Right lobe of liver (tissue), 4 donors: ENCODE measurements at regions not wholly inside any gene's neighbourhood (a gene's known extent, or its start where the extent isn't known, plus 50 kb on each side); places are given as distances from the start of the nearest gene placed in this dataset.

ENCODE experiments used
- POLR2A ChIP-seq: fragments of 450-650 bp; IDR thresholded peaks from one replicate; pipeline ENCODE4 v1.6.1; 2017; ENCODE audit warnings: antibody characterized with exemption, mild to moderate bottlenecking
- TF ChIP-seq, protein P1 (sequence below), 4 donors: fragments of 200-600 bp in 3 of 4; fragments of 450-650 bp in 1 of 4; IDR thresholded peaks; one replicate each; pipeline versions ENCODE4 v1.5.1 to v1.8.0; 2016 to 2022; ENCODE audit warnings: antibody characterized with exemption in 4 of 4, mild to moderate bottlenecking in 2 of 4
- donor health status: DM: no; HTN: no; CAD: no.
- donor health status: DM: no; HTN: no; CAD: no.
- donor health status: DM: no; HTN: yes; CAD: no.

DNA sequence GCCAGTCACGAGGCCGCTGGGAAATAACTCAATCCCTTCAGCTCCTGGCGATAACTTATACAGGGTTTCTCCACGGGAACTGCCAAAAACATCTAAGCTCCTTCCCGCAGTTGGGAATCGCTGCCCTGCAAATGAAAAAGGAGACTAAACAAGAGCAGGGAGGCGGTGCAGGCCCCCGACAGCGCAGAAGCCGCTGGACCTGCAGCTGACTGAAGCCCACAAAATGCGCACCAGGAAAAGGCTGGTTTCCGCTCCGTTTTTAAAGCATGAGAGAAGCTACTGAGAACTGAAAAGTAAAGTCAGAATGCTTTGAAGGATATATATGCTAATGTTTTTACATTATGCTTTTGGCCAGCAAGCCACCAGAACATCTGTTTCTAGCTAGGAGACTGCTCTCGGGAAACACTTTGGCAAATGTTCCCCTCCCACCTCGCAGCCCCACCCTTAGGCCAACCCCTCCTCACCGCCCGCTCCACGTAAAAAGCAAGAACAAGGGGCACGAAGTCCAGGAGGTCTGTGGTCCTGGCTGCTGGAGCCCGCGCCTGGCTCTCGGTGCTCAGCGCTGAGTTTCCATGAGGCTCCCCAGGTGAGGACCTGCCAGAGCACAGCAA, 90.5 kb downstream of the SOD2 start:
- TF ChIP-seq, protein P1, sequence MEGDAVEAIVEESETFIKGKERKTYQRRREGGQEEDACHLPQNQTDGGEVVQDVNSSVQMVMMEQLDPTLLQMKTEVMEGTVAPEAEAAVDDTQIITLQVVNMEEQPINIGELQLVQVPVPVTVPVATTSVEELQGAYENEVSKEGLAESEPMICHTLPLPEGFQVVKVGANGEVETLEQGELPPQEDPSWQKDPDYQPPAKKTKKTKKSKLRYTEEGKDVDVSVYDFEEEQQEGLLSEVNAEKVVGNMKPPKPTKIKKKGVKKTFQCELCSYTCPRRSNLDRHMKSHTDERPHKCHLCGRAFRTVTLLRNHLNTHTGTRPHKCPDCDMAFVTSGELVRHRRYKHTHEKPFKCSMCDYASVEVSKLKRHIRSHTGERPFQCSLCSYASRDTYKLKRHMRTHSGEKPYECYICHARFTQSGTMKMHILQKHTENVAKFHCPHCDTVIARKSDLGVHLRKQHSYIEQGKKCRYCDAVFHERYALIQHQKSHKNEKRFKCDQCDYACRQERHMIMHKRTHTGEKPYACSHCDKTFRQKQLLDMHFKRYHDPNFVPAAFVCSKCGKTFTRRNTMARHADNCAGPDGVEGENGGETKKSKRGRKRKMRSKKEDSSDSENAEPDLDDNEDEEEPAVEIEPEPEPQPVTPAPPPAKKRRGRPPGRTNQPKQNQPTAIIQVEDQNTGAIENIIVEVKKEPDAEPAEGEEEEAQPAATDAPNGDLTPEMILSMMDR (IDR thresholded peaks at IDR 0.05), result no peak
- no peak for TF ChIP-seq POLR2A
